ENCODE measurements at regions not wholly inside any gene's neighbourhood (a gene's known extent, or its start where the extent isn't known, plus 50 kb on each side); places are given as distances from the start of the nearest gene placed in this dataset.

- TF ChIP-seq CTCF (IDR thresholded peaks at IDR 0.05; ENCODE audit: low read depth, low read length, missing control alignments) = no peak
- Histone ChIP-seq H3K27ac (no peak overlapping the region), H3K27me3 (replicated peaks) (no peaks in the 10 kb centered on the region), H3K36me3 (replicated peaks) (no peaks in the 10 kb centered on the region), H3K4me3 (ENCODE audit: low read depth, low read length) (no peak overlapping the region)
- in situ Hi-C loops (cut with HindIII; ENCODE audit: low pct_ligation_motif_present, low sequenced_read_pairs) = no loop called here
- no peak for DNase-seq
Measured at GRCh38 chr4:13201241-13201640, 282.9 kb downstream of the RAB28 start.

- in situ Hi-C loops (cut with HindIII; ENCODE audit: low pct_ligation_motif_present, low sequenced_read_pairs) = no loop called here
- Histone ChIP-seq H3K4me3 (ENCODE audit: low read depth, low read length) (no peak overlapping the region), H3K27ac (no peak overlapping the region), H3K36me3 (replicated peaks) (no peaks in the 10 kb centered on the region), H3K27me3 (replicated peaks) (no peaks in the 10 kb centered on the region)
- DNase-seq = no peak
- TF ChIP-seq CTCF (IDR thresholded peaks at IDR 0.05; ENCODE audit: low read depth, low read length, missing control alignments) = no peak
Measured at GRCh38 chr4:13196721-13197120, 287.4 kb downstream of the RAB28 start.

- DNase-seq = no peak
- in situ Hi-C loops (cut with HindIII; ENCODE audit: low pct_ligation_motif_present, low sequenced_read_pairs) = no loop called here
- no peak for TF ChIP-seq CTCF (IDR thresholded peaks at IDR 0.05; ENCODE audit: low read depth, low read length, missing control alignments)
- Histone ChIP-seq H3K27me3 (replicated peaks) (no peaks in the 10 kb centered on the region), H3K4me3 (ENCODE audit: low read depth, low read length) (no peak overlapping the region), H3K36me3 (replicated peaks) (no peaks in the 10 kb centered on the region), H3K27ac (no peak overlapping the region)
Measured at GRCh38 chr4:13193662-13194061, 290.5 kb downstream of the RAB28 start.

- no peak for DNase-seq
- Histone ChIP-seq H3K4me3 (ENCODE audit: low read depth, low read length) (no peak overlapping the region), H3K36me3 (replicated peaks) (no peaks in the 10 kb centered on the region), H3K27ac (no peak overlapping the region), H3K27me3 (replicated peaks) (no peaks in the 10 kb centered on the region)
- no peak for TF ChIP-seq CTCF (IDR thresholded peaks at IDR 0.05; ENCODE audit: low read depth, low read length, missing control alignments)
- in situ Hi-C loops (cut with HindIII; ENCODE audit: low pct_ligation_motif_present, low sequenced_read_pairs) = no loop called here
Measured at GRCh38 chr4:13190093-13190721, 293.9 kb downstream of the RAB28 start.

GRCh38 chr4:13184199-13184598 lies 299.9 kb downstream of the RAB28 start:
- H3K36me3 ChIP-seq (replicated peaks) = no peaks in the 10 kb centered on the region
- H3K27ac ChIP-seq = no peak overlapping the region
- H3K4me3 ChIP-seq (ENCODE audit: low read depth, low read length) = no peak overlapping the region
- in situ Hi-C loops (cut with HindIII; ENCODE audit: low pct_ligation_motif_present, low sequenced_read_pairs) = no loop called here
- H3K27me3 ChIP-seq (replicated peaks) = no peaks in the 10 kb centered on the region
- no peak for TF ChIP-seq CTCF (IDR thresholded peaks at IDR 0.05; ENCODE audit: low read depth, low read length, missing control alignments)
- no peak for DNase-seq

GRCh38 chr4:13182133-13182532 lies 302.0 kb downstream of the RAB28 start:
- in situ Hi-C loops (cut with HindIII; ENCODE audit: low pct_ligation_motif_present, low sequenced_read_pairs) = no loop called here
- Histone ChIP-seq H3K4me3 (ENCODE audit: low read depth, low read length) (no peak overlapping the region), H3K27ac (no peak overlapping the region), H3K36me3 (replicated peaks) (no peaks in the 10 kb centered on the region), H3K27me3 (replicated peaks) (no peaks in the 10 kb centered on the region)
- DNase-seq = peak; percentile 8
- no peak for TF ChIP-seq CTCF (IDR thresholded peaks at IDR 0.05; ENCODE audit: low read depth, low read length, missing control alignments)
